Skeletal muscle cell (primary cell): ENCODE measurements at regions not wholly inside any gene's neighbourhood (a gene's known extent, or its start where the extent isn't known, plus 50 kb on each side); places are given as distances from the start of the nearest gene placed in this dataset.
"Not testable (repeated sequence)": the region's sequence is repeated elsewhere in the genome, so short reads cannot be mapped to it uniquely, and the experiment has no call there.

Experiments used
- DNase-seq: peaks from one replicate; pipeline ENCODE4 v3.0.0-alpha.2; 2010; ENCODE audit warnings: low read depth
- H3K4me3 ChIP-seq: 2 replicates; pipeline ENCODE4 v1.5.1; 2011; ENCODE audit warnings: low read depth, mild to moderate bottlenecking, control low read depth, low read length, moderate library complexity

- no peak for DNase-seq
- H3K4me3 ChIP-seq = no peak overlapping the region
Observed at GRCh38 chr2:16429431-16430145, 236.0 kb downstream of the CYRIA start.

GRCh38 chr2:16429002-16429401, 236.6 kb downstream of the CYRIA start:
- no peak for DNase-seq
- no peak overlapping the region for H3K4me3 ChIP-seq

GRCh38 chr2:16425462-16426336, 239.9 kb downstream of the CYRIA start:
- H3K4me3 ChIP-seq = no peak overlapping the region
- no peak for DNase-seq

- H3K4me3 ChIP-seq = no peak overlapping the region
- no peak for DNase-seq
Observed at GRCh38 chr2:16420421-16420820, 245.2 kb downstream of the CYRIA start.

- no peak overlapping the region for H3K4me3 ChIP-seq
- DNase-seq = no peak
Observed at GRCh38 chr2:16417726-16418125, 247.9 kb downstream of the CYRIA start.

GRCh38 chr2:16416651-16417050, 249.0 kb downstream of the CYRIA start:
- no peak overlapping the region for H3K4me3 ChIP-seq
- no peak for DNase-seq

- H3K4me3 ChIP-seq, DNase-seq: not testable (repeated sequence)
Observed at GRCh38 chr2:16415861-16416260, 249.8 kb downstream of the CYRIA start.

- no peak for DNase-seq
Observed at GRCh38 chr2:16413947-16414346, 251.7 kb downstream of the CYRIA start.

GRCh38 chr2:16413285-16413684, 252.3 kb downstream of the CYRIA start:
- DNase-seq = no peak
- H3K4me3 ChIP-seq = no peak overlapping the region

More at GRCh38 chr2:16413947-16414346, 251.7 kb downstream of the CYRIA start:
- no peak overlapping the region for H3K4me3 ChIP-seq

- DNase-seq = no peak
- H3K4me3 ChIP-seq = no peak overlapping the region
Observed at GRCh38 chr2:16412321-16413030, 253.2 kb downstream of the CYRIA start.

GRCh38 chr2:16411788-16412187, 253.8 kb downstream of the CYRIA start:
- DNase-seq = no peak
- no peak overlapping the region for H3K4me3 ChIP-seq

GRCh38 chr2:16409849-16410248, 255.8 kb downstream of the CYRIA start:
- no peak for DNase-seq
- no peak overlapping the region for H3K4me3 ChIP-seq

GRCh38 chr2:16409006-16409390, 256.6 kb downstream of the CYRIA start:
- H3K4me3 ChIP-seq = no peak overlapping the region
- DNase-seq = no peak

GRCh38 chr2:16408331-16409005, 257.2 kb downstream of the CYRIA start:
- no peak overlapping the region for H3K4me3 ChIP-seq
- DNase-seq = no peak

GRCh38 chr2:16407358-16407757, 258.3 kb downstream of the CYRIA start:
- DNase-seq = no peak
- H3K4me3 ChIP-seq = no peak overlapping the region

GRCh38 chr2:16406496-16407289, 258.9 kb downstream of the CYRIA start:
- DNase-seq = no peak

GRCh38 chr2:16405551-16405950, 260.1 kb downstream of the CYRIA start:
- no peak for DNase-seq
- no peak overlapping the region for H3K4me3 ChIP-seq

More at GRCh38 chr2:16406496-16407289, 258.9 kb downstream of the CYRIA start:
- no peak overlapping the region for H3K4me3 ChIP-seq

GRCh38 chr2:16404551-16405300, 260.9 kb downstream of the CYRIA start:
- DNase-seq = no peak
- no peak overlapping the region for H3K4me3 ChIP-seq
